ENCODE measurements at regions not wholly inside any gene's neighbourhood (a gene's known extent, or its start where the extent isn't known, plus 50 kb on each side); places are given as distances from the start of the nearest gene placed in this dataset.

DNA sequence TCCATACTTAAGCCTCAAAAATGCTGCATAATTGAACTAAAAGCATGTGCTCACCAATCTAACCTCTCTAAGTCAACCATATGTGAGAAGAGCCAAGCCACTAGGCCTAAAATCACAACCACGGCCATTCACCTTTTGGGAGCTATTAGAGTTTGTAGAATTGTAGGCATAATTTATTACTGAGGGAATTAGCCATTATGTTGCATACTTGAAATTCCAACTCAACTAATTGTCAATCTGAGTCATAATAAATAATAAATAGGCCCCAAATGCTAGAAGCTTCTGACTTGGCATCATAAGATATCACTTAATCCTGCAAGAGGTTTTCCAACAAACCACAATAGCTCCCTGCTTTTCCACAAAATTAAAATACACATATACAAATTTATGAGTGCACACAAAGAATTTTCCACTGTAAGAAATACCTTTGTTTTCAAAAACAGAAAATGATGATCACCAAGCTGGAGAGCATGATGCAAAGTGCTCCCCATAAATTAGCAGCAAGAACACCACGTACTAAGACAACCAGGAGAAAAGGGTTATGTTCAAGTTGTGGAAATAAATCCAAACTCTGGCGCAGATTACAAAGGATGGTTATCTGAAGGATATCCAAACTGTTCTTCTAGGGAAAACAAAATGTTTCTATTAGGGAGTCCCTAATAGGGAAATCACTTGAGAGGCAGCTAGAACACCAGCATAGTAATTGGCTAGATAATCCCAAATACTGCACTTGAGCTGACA, 250.0 kb upstream of the SLC30A5 start:
- TF ChIP-seq, protein P1, sequence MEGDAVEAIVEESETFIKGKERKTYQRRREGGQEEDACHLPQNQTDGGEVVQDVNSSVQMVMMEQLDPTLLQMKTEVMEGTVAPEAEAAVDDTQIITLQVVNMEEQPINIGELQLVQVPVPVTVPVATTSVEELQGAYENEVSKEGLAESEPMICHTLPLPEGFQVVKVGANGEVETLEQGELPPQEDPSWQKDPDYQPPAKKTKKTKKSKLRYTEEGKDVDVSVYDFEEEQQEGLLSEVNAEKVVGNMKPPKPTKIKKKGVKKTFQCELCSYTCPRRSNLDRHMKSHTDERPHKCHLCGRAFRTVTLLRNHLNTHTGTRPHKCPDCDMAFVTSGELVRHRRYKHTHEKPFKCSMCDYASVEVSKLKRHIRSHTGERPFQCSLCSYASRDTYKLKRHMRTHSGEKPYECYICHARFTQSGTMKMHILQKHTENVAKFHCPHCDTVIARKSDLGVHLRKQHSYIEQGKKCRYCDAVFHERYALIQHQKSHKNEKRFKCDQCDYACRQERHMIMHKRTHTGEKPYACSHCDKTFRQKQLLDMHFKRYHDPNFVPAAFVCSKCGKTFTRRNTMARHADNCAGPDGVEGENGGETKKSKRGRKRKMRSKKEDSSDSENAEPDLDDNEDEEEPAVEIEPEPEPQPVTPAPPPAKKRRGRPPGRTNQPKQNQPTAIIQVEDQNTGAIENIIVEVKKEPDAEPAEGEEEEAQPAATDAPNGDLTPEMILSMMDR (conservative IDR thresholded peaks at IDR 0.05) = no peak
- no peak for TF ChIP-seq ZFX (IDR thresholded peaks at IDR 0.05)
